Activated B cell treated with CpG ODN at 0.5 μM for 24 hours (primary cell): ENCODE measurements at regions not wholly inside any gene's neighbourhood (a gene's known extent, or its start where the extent isn't known, plus 50 kb on each side); places are given as distances from the start of the nearest gene placed in this dataset.

Experiments used
- ATAC-seq: fragments of 200-7000 bp; cut with Tn5 transposase; one replicate; pipeline ENCODE4 v1.10.0; 2021; ENCODE audit warnings: low read depth, mild to moderate bottlenecking, moderate library complexity
- CTCF ChIA-PET: fragments of 350-600 bp; sonication (Branson Sonifier 250); formaldehyde crosslinking; loops from one replicate; lab custom pipeline; 2021; ENCODE audit warnings: antibody characterized with exemption; lab: Charles Lee
- POLR2A ChIA-PET: fragments of 350-600 bp; sonication (Branson Sonifier 250); formaldehyde crosslinking; loops from one replicate; lab custom pipeline; 2021; ENCODE audit warnings: antibody characterized with exemption; lab: Charles Lee
- DNase-seq: peaks from one replicate; pipeline ENCODE4 v3.0.0; 2022
- H3K27ac Mint-ChIP-seq: one replicate; pipeline ENCODE4 v1.8.0; 2020; ENCODE audit warnings: mixed read lengths
- H3K27me3 Mint-ChIP-seq: one replicate; pipeline ENCODE4 v1.8.0; 2021; ENCODE audit warnings: mixed read lengths
- H3K36me3 Mint-ChIP-seq: one replicate; pipeline ENCODE4 v1.8.0; 2021; ENCODE audit warnings: low read depth, mixed read lengths
- H3K4me1 Mint-ChIP-seq: one replicate; pipeline ENCODE4 v1.8.0; 2021; ENCODE audit warnings: mixed read lengths
- H3K4me3 Mint-ChIP-seq: one replicate; pipeline ENCODE4 v1.8.0; 2020; ENCODE audit warnings: mild to moderate bottlenecking, mixed read lengths
- H3K9me3 Mint-ChIP-seq: one replicate; pipeline ENCODE4 v1.8.0; 2020; ENCODE audit warnings: mixed read lengths
- intact Hi-C: fragments of 100-400 bp; cut with micrococcal nuclease; formaldehyde crosslinking; loops from one replicate; pipeline ENCODE4 v1.15.1; 2024
- TF ChIP-seq, protein P1 (sequence below): fragments of 200-600 bp; IDR thresholded peaks from one replicate; pipeline ENCODE4 v1.8.0; 2022; ENCODE audit warnings: antibody characterized with exemption, mild to moderate bottlenecking

DNA sequence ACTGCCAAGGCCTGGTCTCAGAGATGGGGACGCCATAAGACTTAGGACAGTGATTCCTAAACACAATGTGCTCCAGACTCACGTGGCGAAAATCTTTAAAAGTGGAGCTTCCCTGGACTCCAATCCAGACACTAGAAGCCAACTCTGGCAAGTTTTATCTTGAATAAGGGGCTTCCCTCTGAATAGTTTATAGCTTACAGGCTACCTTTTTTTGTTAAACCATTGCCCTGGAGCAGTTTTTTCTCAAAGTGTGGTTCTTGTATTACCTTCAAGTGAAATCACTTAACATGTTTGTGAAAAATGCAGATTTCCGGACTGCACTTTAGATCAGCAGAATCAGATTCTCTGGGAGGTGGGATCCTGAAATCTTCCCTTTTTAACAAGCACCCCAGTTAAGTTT is 171.7 kb upstream of the PHF14 start:
- TF ChIP-seq, protein P1, sequence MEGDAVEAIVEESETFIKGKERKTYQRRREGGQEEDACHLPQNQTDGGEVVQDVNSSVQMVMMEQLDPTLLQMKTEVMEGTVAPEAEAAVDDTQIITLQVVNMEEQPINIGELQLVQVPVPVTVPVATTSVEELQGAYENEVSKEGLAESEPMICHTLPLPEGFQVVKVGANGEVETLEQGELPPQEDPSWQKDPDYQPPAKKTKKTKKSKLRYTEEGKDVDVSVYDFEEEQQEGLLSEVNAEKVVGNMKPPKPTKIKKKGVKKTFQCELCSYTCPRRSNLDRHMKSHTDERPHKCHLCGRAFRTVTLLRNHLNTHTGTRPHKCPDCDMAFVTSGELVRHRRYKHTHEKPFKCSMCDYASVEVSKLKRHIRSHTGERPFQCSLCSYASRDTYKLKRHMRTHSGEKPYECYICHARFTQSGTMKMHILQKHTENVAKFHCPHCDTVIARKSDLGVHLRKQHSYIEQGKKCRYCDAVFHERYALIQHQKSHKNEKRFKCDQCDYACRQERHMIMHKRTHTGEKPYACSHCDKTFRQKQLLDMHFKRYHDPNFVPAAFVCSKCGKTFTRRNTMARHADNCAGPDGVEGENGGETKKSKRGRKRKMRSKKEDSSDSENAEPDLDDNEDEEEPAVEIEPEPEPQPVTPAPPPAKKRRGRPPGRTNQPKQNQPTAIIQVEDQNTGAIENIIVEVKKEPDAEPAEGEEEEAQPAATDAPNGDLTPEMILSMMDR = no peak
- ATAC-seq (no peak), DNase-seq (no peak)
- Mint-ChIP-seq H3K36me3 (no peaks in the 10 kb centered on the region), H3K9me3 (no peaks in the 10 kb centered on the region), H3K27me3 (no peaks in the 10 kb centered on the region), H3K4me3 (no peak overlapping the region), H3K27ac (no peak overlapping the region), H3K4me1 (no peaks in the 10 kb centered on the region)
- intact Hi-C loops = no loop called here
- ChIA-PET CTCF (no interaction called here), POLR2A (no interaction called here)

DNA sequence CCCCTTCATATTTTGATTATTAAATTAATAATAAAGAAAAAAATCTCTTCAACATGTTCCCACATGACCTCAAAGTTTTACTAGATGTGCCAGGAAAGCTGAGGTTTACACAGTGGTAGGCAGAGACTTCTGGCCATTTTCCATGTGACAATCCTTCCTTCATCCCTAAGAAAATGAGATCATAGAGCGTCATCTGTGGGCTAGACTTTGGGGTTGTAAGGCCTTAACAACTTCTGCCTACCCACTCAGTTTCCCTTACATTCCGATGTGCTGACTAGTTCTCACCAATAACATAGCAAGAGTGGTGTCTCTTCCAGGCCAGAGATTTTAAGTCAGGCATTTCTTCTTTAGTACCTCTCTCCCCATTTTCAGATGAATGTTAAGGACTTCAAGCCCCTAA is 171.1 kb upstream of the PHF14 start:
- TF ChIP-seq, protein P1 = no peak
- DNase-seq = no peak
- ATAC-seq = no peak
- H3K4me3 Mint-ChIP-seq = no peak overlapping the region
- H3K36me3 Mint-ChIP-seq = no peaks in the 10 kb centered on the region
- H3K9me3 Mint-ChIP-seq = no peaks in the 10 kb centered on the region
- intact Hi-C loops = no loop called here
- ChIA-PET POLR2A (no interaction called here), CTCF (no interaction called here)
- no peaks in the 10 kb centered on the region for H3K27me3 Mint-ChIP-seq
- no peak overlapping the region for H3K27ac Mint-ChIP-seq
- no peaks in the 10 kb centered on the region for H3K4me1 Mint-ChIP-seq

DNA sequence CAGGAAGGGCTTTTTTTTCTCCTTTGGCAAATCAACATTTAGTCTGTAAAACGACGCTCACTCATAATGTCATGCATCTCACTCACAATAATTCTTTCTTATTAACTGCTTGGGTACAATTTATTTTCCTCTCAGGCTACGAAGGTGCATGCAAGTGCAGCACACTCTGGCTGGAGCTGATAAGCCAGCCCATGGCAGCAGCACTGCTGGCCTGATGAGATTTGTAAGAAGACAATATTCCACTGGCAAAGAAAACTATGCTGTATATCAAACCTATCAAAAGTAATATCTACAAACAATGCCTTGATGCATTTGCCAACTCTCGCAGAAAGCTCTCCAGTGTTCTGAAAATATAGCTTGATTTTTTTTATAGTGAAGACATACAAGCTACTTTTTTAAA is 170.0 kb upstream of the PHF14 start:
- POLR2A ChIA-PET = no interaction called here
- H3K9me3 Mint-ChIP-seq = no peaks in the 10 kb centered on the region
- ATAC-seq (no peak), DNase-seq (no peak)
- no peaks in the 10 kb centered on the region for H3K27me3 Mint-ChIP-seq
- H3K4me1 Mint-ChIP-seq = no peaks in the 10 kb centered on the region
- CTCF ChIA-PET = no interaction called here
- intact Hi-C loops = no loop called here
- TF ChIP-seq, protein P1 = no peak
- H3K4me3 Mint-ChIP-seq = no peak overlapping the region
- no peak overlapping the region for H3K27ac Mint-ChIP-seq
- no peaks in the 10 kb centered on the region for H3K36me3 Mint-ChIP-seq

DNA sequence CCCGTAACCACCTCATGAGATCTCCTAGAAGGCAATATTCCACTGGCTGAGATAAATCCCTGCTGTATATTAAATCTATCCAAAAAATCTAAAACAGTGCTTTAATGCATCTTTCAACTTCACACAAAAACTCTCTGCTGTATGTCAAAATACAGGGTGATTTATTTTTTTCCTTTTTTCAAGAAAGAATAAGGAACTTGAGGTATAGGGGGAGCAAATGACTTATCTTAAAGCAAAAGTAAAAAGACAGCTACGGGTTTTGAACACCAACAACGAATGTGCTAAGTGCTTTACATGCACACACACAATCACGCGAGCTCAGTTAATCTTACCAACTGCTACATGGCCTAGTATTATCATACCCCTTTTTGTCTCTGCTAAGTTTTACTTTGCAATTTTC is 168.9 kb upstream of the PHF14 start:
- H3K9me3 Mint-ChIP-seq = no peaks in the 10 kb centered on the region
- DNase-seq = no peak
- no peak for ATAC-seq
- no peaks in the 10 kb centered on the region for H3K4me1 Mint-ChIP-seq
- no peak overlapping the region for H3K4me3 Mint-ChIP-seq
- intact Hi-C loops = no loop called here
- H3K27me3 Mint-ChIP-seq = no peaks in the 10 kb centered on the region
- TF ChIP-seq, protein P1 = no peak
- ChIA-PET CTCF (no interaction called here), POLR2A (no interaction called here)
- H3K27ac Mint-ChIP-seq = no peak overlapping the region
- H3K36me3 Mint-ChIP-seq = no peaks in the 10 kb centered on the region

DNA sequence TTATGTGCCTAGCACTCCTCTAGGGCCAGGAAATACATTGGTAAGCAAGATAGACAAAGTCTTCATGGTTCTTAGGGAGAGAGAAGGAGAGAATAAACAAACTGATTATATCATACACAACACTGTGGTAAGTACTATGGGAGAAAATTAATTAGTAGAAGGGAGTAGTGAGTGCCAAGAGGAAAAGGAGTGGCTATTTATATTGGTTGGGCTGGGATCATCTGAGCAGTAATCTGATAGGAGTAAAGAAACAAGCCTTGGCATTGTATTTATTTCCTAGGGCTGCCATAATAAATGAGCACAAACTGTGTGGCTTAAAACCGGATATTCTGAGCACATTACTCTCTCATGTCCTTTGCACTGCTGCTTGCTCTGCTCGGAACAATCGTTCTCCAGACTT is 158.1 kb upstream of the PHF14 start:
- intact Hi-C loops = no loop called here
- no peak overlapping the region for H3K27ac Mint-ChIP-seq
- no peak for DNase-seq
- no peak overlapping the region for H3K4me3 Mint-ChIP-seq
- ATAC-seq = no peak
- ChIA-PET POLR2A (no interaction called here), CTCF (no interaction called here)
- H3K4me1 Mint-ChIP-seq = no peaks in the 10 kb centered on the region
- no peaks in the 10 kb centered on the region for H3K36me3 Mint-ChIP-seq
- H3K27me3 Mint-ChIP-seq = peaks cover 2% of the 10 kb centered on the region
- H3K9me3 Mint-ChIP-seq = no peaks in the 10 kb centered on the region
- TF ChIP-seq, protein P1 = no peak
